ENCODE measurements at regions not wholly inside any gene's neighbourhood (a gene's known extent, or its start where the extent isn't known, plus 50 kb on each side); places are given as distances from the start of the nearest gene placed in this dataset.

- no peak overlapping the region for H3K4me3 ChIP-seq (ENCODE audit: low read depth, low read length)
- no peak for TF ChIP-seq CTCF (conservative IDR thresholded peaks at IDR 0.05; ENCODE audit: low read depth, low read length)
- DNase-seq (ENCODE audit: low read depth) = no peak
Observed at GRCh38 chr15:46930426-46930825, 786.9 kb upstream of the SEMA6D start.

- TF ChIP-seq CTCF (conservative IDR thresholded peaks at IDR 0.05; ENCODE audit: low read depth, low read length) = no peak
- DNase-seq (ENCODE audit: low read depth) = no peak
Observed at GRCh38 chr15:46933332-46933731, 784.0 kb upstream of the SEMA6D start.

GRCh38 chr15:46934851-46935250 lies 782.5 kb upstream of the SEMA6D start:
- H3K4me3 ChIP-seq (ENCODE audit: low read depth, low read length) = no peak overlapping the region
- TF ChIP-seq CTCF (conservative IDR thresholded peaks at IDR 0.05; ENCODE audit: low read depth, low read length) = no peak
- no peak for DNase-seq (ENCODE audit: low read depth)

More at GRCh38 chr15:46933332-46933731, 784.0 kb upstream of the SEMA6D start:
- H3K4me3 ChIP-seq (ENCODE audit: low read depth, low read length) = no peak overlapping the region

GRCh38 chr15:46938169-46938568 lies 779.1 kb upstream of the SEMA6D start:
- DNase-seq (ENCODE audit: low read depth) = no peak
- no peak overlapping the region for H3K4me3 ChIP-seq (ENCODE audit: low read depth, low read length)
- no peak for TF ChIP-seq CTCF (conservative IDR thresholded peaks at IDR 0.05; ENCODE audit: low read depth, low read length)

GRCh38 chr15:46941241-46941640 lies 776.1 kb upstream of the SEMA6D start:
- no peak for DNase-seq (ENCODE audit: low read depth)
- no peak overlapping the region for H3K4me3 ChIP-seq (ENCODE audit: low read depth, low read length)
- no peak for TF ChIP-seq CTCF (conservative IDR thresholded peaks at IDR 0.05; ENCODE audit: low read depth, low read length)

- DNase-seq (ENCODE audit: low read depth) = no peak
- H3K4me3 ChIP-seq (ENCODE audit: low read depth, low read length) = no peak overlapping the region
- no peak for TF ChIP-seq CTCF (conservative IDR thresholded peaks at IDR 0.05; ENCODE audit: low read depth, low read length)
Observed at GRCh38 chr15:46946953-46947352, 770.4 kb upstream of the SEMA6D start.

GRCh38 chr15:46955576-46955975 lies 761.7 kb upstream of the SEMA6D start:
- DNase-seq (ENCODE audit: low read depth) = no peak
- no peak for TF ChIP-seq CTCF (conservative IDR thresholded peaks at IDR 0.05; ENCODE audit: low read depth, low read length)
- no peak overlapping the region for H3K4me3 ChIP-seq (ENCODE audit: low read depth, low read length)

All from choroid plexus epithelial cell (primary cell).